NB4 (cell line): ENCODE measurements at regions not wholly inside any gene's neighbourhood (a gene's known extent, or its start where the extent isn't known, plus 50 kb on each side); places are given as distances from the start of the nearest gene placed in this dataset.

Source experiments
- CTCF ChIP-seq: IDR thresholded peaks from one replicate; pipeline ENCODE4 v1.5.1; 2012; ENCODE audit warnings: low read depth, low read length
- POLR2A ChIP-seq: IDR thresholded peaks from 2 replicates; pipeline ENCODE4 v1.6.1; 2011; ENCODE audit warnings: mild to moderate bottlenecking; ENCODE audit not compliant: insufficient read length; ENCODE audit errors: extremely low read depth

GRCh38 chr20:61056627-61057442, 195.2 kb upstream of the CDH4 start:
- TF ChIP-seq POLR2A (no peak), CTCF (no peak)
